ENCODE measurements at regions not wholly inside any gene's neighbourhood (a gene's known extent, or its start where the extent isn't known, plus 50 kb on each side); places are given as distances from the start of the nearest gene placed in this dataset.

DNA sequence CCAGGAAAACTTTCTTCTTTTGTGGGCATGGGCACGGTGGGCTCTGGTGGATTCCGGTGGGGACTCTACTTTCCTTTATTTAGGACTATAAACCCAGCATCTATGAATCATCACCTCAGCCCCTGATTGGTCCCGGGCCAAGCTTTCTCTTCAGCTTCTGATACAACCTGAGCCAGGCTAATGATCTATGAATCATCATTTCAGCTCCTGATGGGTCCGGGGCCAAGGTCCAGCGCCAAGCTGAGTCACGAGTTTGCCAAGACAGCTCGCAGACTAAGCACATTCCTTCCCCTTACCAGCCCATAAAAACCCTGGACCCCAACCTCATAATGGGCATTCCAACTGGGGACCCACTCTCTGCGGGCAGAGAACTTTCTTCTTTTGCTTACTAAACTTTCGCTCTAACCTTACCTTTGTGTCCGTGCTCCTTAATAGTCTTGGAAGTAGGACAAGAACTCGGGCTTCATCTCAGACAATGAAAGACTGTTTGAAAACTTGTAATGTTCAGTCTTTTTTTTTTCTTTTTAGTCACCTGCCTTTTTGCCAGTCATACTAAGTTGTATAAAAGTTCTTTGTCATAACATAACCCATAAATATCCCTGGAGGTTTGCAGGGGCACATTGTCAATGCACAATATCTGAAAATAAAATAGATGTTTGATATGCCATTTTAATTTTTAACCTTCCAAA, 904.9 kb upstream of the EPHA5 start:
- ATAC-seq = peak; percentile 89
- TF ChIP-seq, protein P1, sequence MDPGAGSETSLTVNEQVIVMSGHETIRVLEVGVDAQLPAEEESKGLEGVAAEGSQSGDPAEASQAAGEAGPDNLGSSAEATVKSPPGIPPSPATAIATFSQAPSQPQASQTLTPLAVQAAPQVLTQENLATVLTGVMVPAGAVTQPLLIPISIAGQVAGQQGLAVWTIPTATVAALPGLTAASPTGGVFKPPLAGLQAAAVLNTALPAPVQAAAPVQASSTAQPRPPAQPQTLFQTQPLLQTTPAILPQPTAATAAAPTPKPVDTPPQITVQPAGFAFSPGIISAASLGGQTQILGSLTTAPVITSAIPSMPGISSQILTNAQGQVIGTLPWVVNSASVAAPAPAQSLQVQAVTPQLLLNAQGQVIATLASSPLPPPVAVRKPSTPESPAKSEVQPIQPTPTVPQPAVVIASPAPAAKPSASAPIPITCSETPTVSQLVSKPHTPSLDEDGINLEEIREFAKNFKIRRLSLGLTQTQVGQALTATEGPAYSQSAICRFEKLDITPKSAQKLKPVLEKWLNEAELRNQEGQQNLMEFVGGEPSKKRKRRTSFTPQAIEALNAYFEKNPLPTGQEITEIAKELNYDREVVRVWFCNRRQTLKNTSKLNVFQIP (CRISPR knock-in tag; IDR thresholded peaks at IDR 0.05; ENCODE audit: borderline replicate concordance, low read depth) = no peak
- no peak for TF ChIP-seq TOX (CRISPR knock-in tag; IDR thresholded peaks at IDR 0.05; ENCODE audit: borderline replicate concordance)
- TF ChIP-seq ISL1 (CRISPR knock-in tag; IDR thresholded peaks at IDR 0.05) = no peak
- no peak for TF ChIP-seq PPARA (CRISPR knock-in tag; IDR thresholded peaks at IDR 0.05; ENCODE audit: borderline replicate concordance)
- no peak for TF ChIP-seq PATZ1 (CRISPR knock-in tag; IDR thresholded peaks at IDR 0.05; ENCODE audit: borderline replicate concordance)
- TF ChIP-seq BACH2 (CRISPR knock-in tag; IDR thresholded peaks at IDR 0.05; ENCODE audit: borderline replicate concordance) = no peak
- TF ChIP-seq GLIS3 (CRISPR knock-in tag; IDR thresholded peaks at IDR 0.05) = no peak
- no peak for TF ChIP-seq OSR1 (CRISPR knock-in tag; IDR thresholded peaks at IDR 0.05)

GRCh38 chr4:66574145-66574978, 904.1 kb upstream of the EPHA5 start:
- peak; percentile 69 for ATAC-seq
- no peak for TF ChIP-seq ISL1 (CRISPR knock-in tag; IDR thresholded peaks at IDR 0.05)
- no peak for TF ChIP-seq PPARA (CRISPR knock-in tag; IDR thresholded peaks at IDR 0.05; ENCODE audit: borderline replicate concordance)
- TF ChIP-seq SNAI2 (CRISPR knock-in tag; IDR thresholded peaks at IDR 0.05) = no peak
- TF ChIP-seq, protein P2, sequence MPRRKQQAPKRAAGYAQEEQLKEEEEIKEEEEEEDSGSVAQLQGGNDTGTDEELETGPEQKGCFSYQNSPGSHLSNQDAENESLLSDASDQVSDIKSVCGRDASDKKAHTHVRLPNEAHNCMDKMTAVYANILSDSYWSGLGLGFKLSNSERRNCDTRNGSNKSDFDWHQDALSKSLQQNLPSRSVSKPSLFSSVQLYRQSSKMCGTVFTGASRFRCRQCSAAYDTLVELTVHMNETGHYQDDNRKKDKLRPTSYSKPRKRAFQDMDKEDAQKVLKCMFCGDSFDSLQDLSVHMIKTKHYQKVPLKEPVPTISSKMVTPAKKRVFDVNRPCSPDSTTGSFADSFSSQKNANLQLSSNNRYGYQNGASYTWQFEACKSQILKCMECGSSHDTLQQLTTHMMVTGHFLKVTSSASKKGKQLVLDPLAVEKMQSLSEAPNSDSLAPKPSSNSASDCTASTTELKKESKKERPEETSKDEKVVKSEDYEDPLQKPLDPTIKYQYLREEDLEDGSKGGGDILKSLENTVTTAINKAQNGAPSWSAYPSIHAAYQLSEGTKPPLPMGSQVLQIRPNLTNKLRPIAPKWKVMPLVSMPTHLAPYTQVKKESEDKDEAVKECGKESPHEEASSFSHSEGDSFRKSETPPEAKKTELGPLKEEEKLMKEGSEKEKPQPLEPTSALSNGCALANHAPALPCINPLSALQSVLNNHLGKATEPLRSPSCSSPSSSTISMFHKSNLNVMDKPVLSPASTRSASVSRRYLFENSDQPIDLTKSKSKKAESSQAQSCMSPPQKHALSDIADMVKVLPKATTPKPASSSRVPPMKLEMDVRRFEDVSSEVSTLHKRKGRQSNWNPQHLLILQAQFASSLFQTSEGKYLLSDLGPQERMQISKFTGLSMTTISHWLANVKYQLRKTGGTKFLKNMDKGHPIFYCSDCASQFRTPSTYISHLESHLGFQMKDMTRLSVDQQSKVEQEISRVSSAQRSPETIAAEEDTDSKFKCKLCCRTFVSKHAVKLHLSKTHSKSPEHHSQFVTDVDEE (CRISPR knock-in tag; IDR thresholded peaks at IDR 0.05) = no peak
- TF ChIP-seq ZNF565 (CRISPR knock-in tag; conservative IDR thresholded peaks at IDR 0.05; ENCODE audit: low read depth) = no peak
- TF ChIP-seq RARB (CRISPR knock-in tag; IDR thresholded peaks at IDR 0.05) = no peak

GRCh38 chr4:66572949-66573348, 902.7 kb upstream of the EPHA5 start:
- no peak for TF ChIP-seq CSDC2 (CRISPR knock-in tag; IDR thresholded peaks at IDR 0.05)
- TF ChIP-seq RARB (CRISPR knock-in tag; IDR thresholded peaks at IDR 0.05) = no peak
- TF ChIP-seq, protein P3, sequence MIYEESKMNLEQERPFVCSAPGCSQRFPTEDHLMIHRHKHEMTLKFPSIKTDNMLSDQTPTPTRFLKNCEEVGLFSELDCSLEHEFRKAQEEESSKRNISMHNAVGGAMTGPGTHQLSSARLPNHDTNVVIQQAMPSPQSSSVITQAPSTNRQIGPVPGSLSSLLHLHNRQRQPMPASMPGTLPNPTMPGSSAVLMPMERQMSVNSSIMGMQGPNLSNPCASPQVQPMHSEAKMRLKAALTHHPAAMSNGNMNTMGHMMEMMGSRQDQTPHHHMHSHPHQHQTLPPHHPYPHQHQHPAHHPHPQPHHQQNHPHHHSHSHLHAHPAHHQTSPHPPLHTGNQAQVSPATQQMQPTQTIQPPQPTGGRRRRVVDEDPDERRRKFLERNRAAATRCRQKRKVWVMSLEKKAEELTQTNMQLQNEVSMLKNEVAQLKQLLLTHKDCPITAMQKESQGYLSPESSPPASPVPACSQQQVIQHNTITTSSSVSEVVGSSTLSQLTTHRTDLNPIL (CRISPR knock-in tag; IDR thresholded peaks at IDR 0.05; ENCODE audit: low read depth) = no peak
- TF ChIP-seq ZNF565 (CRISPR knock-in tag; conservative IDR thresholded peaks at IDR 0.05; ENCODE audit: low read depth) = no peak
- no peak for TF ChIP-seq CSRNP3 (CRISPR knock-in tag; IDR thresholded peaks at IDR 0.05)
- TF ChIP-seq ZNF70 (CRISPR knock-in tag; IDR thresholded peaks at IDR 0.05) = no peak
- no peak for TF ChIP-seq ZFP3 (CRISPR knock-in tag; IDR thresholded peaks at IDR 0.05)
- no peak for TF ChIP-seq TCF4 (CRISPR knock-in tag; IDR thresholded peaks at IDR 0.05; ENCODE audit: borderline replicate concordance)
- no peak for TF ChIP-seq SNAI2 (CRISPR knock-in tag; IDR thresholded peaks at IDR 0.05)
- ATAC-seq = peak; percentile 45
